H9 (cell line): ENCODE measurements at regions not wholly inside any gene's neighbourhood (a gene's known extent, or its start where the extent isn't known, plus 50 kb on each side); places are given as distances from the start of the nearest gene placed in this dataset.

Experiments used
- DNase-seq: peaks from one replicate; pipeline ENCODE4 v3.0.0-alpha.2; 2017
- H2AFZ ChIP-seq: one replicate; pipeline ENCODE4 v1.6.1; 2013; ENCODE audit warnings: mild to moderate bottlenecking, low read length, control low read depth, moderate library complexity
- H2AK5ac ChIP-seq: 2 replicates; pipeline ENCODE4 v1.6.1; 2013; ENCODE audit warnings: low read length, control low read depth, mixed read lengths; ENCODE audit not compliant: insufficient read length
- H2BK120ac ChIP-seq: one replicate; pipeline ENCODE4 v1.6.1; 2013; ENCODE audit warnings: low read depth, mild to moderate bottlenecking, low read length, control low read depth, inconsistent platforms; ENCODE audit not compliant: poor library complexity, severe bottlenecking
- H2BK12ac ChIP-seq: 2 replicates; pipeline ENCODE4 v1.6.1; 2013; ENCODE audit warnings: low read length, control low read depth, mixed read lengths, low read depth; ENCODE audit not compliant: insufficient read length
- H2BK15ac ChIP-seq: 2 replicates; pipeline ENCODE4 v1.6.1; 2013; ENCODE audit warnings: low read depth, low read length, control low read depth
- H2BK20ac ChIP-seq: one replicate; pipeline ENCODE4 v1.6.1; 2013; ENCODE audit warnings: low read depth, mild to moderate bottlenecking, low read length, control low read depth, inconsistent platforms; ENCODE audit not compliant: poor library complexity, severe bottlenecking
- H2BK5ac ChIP-seq: 2 replicates; pipeline ENCODE4 v1.6.1; 2013; ENCODE audit warnings: low read length, control low read depth, mixed read lengths; ENCODE audit not compliant: insufficient read length
- H3K14ac ChIP-seq: 2 replicates; pipeline ENCODE4 v1.6.1; 2013; ENCODE audit warnings: low read length, control low read depth; ENCODE audit not compliant: insufficient read depth
- H3K18ac ChIP-seq: 2 replicates; pipeline ENCODE4 v1.6.1; 2013; ENCODE audit warnings: low read depth, mild to moderate bottlenecking, mixed read lengths, low read length, control low read depth; ENCODE audit not compliant: insufficient read length
- H3K23ac ChIP-seq: 2 replicates; pipeline ENCODE4 v1.6.1; 2013; ENCODE audit warnings: low read length, control low read depth, mixed read lengths, low read depth; ENCODE audit not compliant: insufficient read length
- H3K23me2 ChIP-seq: 2 replicates; pipeline ENCODE4 v1.6.1; 2013; ENCODE audit warnings: low read depth, mild to moderate bottlenecking, mixed read lengths, low read length, control low read depth; ENCODE audit not compliant: insufficient read length, poor library complexity, severe bottlenecking
- H3K27ac ChIP-seq: 2 replicates; pipeline ENCODE4 v1.5.1; 2013; ENCODE audit warnings: low read length, control low read depth, mixed read lengths, low read depth; ENCODE audit not compliant: insufficient read length
- H3K27me3 ChIP-seq: 2 replicates; pipeline ENCODE4 v1.6.1; 2013; ENCODE audit warnings: low read length, control low read depth, inconsistent platforms; ENCODE audit not compliant: insufficient read depth
- H3K4ac ChIP-seq: 2 replicates; pipeline ENCODE4 v1.6.1; 2013; ENCODE audit warnings: low read depth, mild to moderate bottlenecking, control low read depth, inconsistent platforms, low read length, moderate library complexity
- H3K4me1 ChIP-seq: 2 replicates; pipeline ENCODE4 v1.6.1; 2013; ENCODE audit warnings: low read length, control low read depth, inconsistent platforms; ENCODE audit not compliant: insufficient read depth
- H3K4me2 ChIP-seq: 2 replicates; pipeline ENCODE4 v1.6.1; 2013; ENCODE audit warnings: low read length, control low read depth, mixed read lengths; ENCODE audit not compliant: insufficient read length, insufficient read depth
- H3K56ac ChIP-seq: 2 replicates; pipeline ENCODE4 v1.6.1; 2013; ENCODE audit warnings: low read depth, mild to moderate bottlenecking, mixed read lengths, low read length, control low read depth; ENCODE audit not compliant: insufficient read length
- H3K79me1 ChIP-seq: 2 replicates; pipeline ENCODE4 v1.6.1; 2013; ENCODE audit warnings: low read depth, mild to moderate bottlenecking, moderate library complexity, low read length, control low read depth, inconsistent platforms; ENCODE audit not compliant: insufficient read depth, poor library complexity, severe bottlenecking
- H3K79me2 ChIP-seq: 2 replicates; pipeline ENCODE4 v1.6.1; 2013; ENCODE audit warnings: low read length, control low read depth, inconsistent platforms; ENCODE audit not compliant: insufficient read depth
- H3K9ac ChIP-seq: 2 replicates; pipeline ENCODE4 v1.6.1; 2013; ENCODE audit warnings: low read length, control low read depth, mixed read lengths; ENCODE audit not compliant: insufficient read length; ENCODE audit errors: extremely low read depth
- H3K9me3 ChIP-seq: one replicate; pipeline ENCODE4 v1.6.1; 2013; ENCODE audit warnings: low read depth, low read length, inconsistent platforms; ENCODE audit not compliant: control insufficient read depth
- H3T11ph ChIP-seq: one replicate; pipeline ENCODE4 v1.6.1; 2013; ENCODE audit warnings: mild to moderate bottlenecking, low read length, control low read depth, inconsistent platforms
- H4K20me1 ChIP-seq: one replicate; pipeline ENCODE4 v1.6.1; 2013; ENCODE audit not compliant: control insufficient read depth, insufficient read length, insufficient read depth
- H4K5ac ChIP-seq: 2 replicates; pipeline ENCODE4 v1.6.1; 2013; ENCODE audit warnings: low read depth, mild to moderate bottlenecking, mixed read lengths, low read length, control low read depth; ENCODE audit not compliant: insufficient read length
- H4K8ac ChIP-seq: replicated peaks from 2 replicates; pipeline ENCODE4 v1.6.1; 2013; ENCODE audit warnings: low read length, control low read depth, mixed read lengths, low read depth; ENCODE audit not compliant: insufficient read length
- H4K91ac ChIP-seq: 2 replicates; pipeline ENCODE4 v1.6.1; 2013; ENCODE audit warnings: low read depth, mild to moderate bottlenecking, moderate library complexity, mixed read lengths, low read length, control low read depth; ENCODE audit not compliant: insufficient read length
- H3K27ac Mint-ChIP-seq, 3 experiments: 2 replicates in 2 of 3; 3 replicates in 1 of 3; pipeline ENCODE4 v1.8.0; 2020 to 2021; ENCODE audit warnings: mixed read lengths in 3 of 3, mild to moderate bottlenecking in 1 of 3, moderate library complexity in 1 of 3
- H3K27me3 Mint-ChIP-seq: 2 replicates; pipeline ENCODE4 v1.8.0; 2021; ENCODE audit warnings: low read depth, mild to moderate bottlenecking, moderate library complexity, mixed read lengths
- H3K36me3 Mint-ChIP-seq, 3 experiments: 2 replicates in 2 of 3; 3 replicates in 1 of 3; pipeline ENCODE4 v1.8.0; 2020 to 2021; ENCODE audit warnings: low read depth in 3 of 3, mixed read lengths in 3 of 3; ENCODE audit not compliant: insufficient read depth in 1 of 3
- H3K4me1 Mint-ChIP-seq, 2 experiments: 2 replicates each; pipeline ENCODE4 v1.8.0; 2020; ENCODE audit warnings: mixed read lengths in 2 of 2
- H3K4me3 Mint-ChIP-seq, 2 experiments: 2 replicates in 1 of 2; 3 replicates in 1 of 2; pipeline ENCODE4 v1.8.0; 2020 to 2021; ENCODE audit warnings: mild to moderate bottlenecking in 2 of 2, mixed read lengths in 2 of 2, moderate library complexity in 1 of 2
- H3K9me3 Mint-ChIP-seq, 2 experiments: 2 replicates in 1 of 2; 3 replicates in 1 of 2; pipeline ENCODE4 v1.8.0; 2020; ENCODE audit warnings: mild to moderate bottlenecking in 2 of 2, mixed read lengths in 2 of 2, moderate library complexity in 1 of 2
- CTCF ChIP-seq: fragments of 200-600 bp; sonication (generic); conservative IDR thresholded peaks from 3 replicates; pipeline ENCODE4 v1.8.0; 2021; ENCODE audit warnings: antibody characterized with exemption, mild to moderate bottlenecking
- WGBS: extraction: QIAGEN DNeasy Blood & Tissue Kit; methylation state at CpG from one replicate; pipeline ENCODE4 v1.1.7; 2013; ENCODE audit warnings: missing lambda C conversion rate, low lambda C conversion rate, mixed read lengths; ENCODE audit not compliant: insufficient read length; ENCODE audit errors: extremely low coverage; 5-methylcytosine and 5-hydroxymethylcytosine counted together

GRCh38 chr2:237205043-237205541 lies 119.4 kb downstream of the COPS8 start:
- H2AFZ ChIP-seq = no peak overlapping the region
- Mint-ChIP-seq H3K27ac (no peak overlapping the region), H3K27me3 (peaks cover 6% of the 10 kb centered on the region), H3K9me3 (peaks cover 7 to 8% of the 10 kb centered on the region in 2 experiments), H3K36me3 (peaks cover 6 to 7% (median 7%) of the 10 kb centered on the region in 3 experiments; a peak in 6 of 7 replicates), H3K4me1 (peaks cover 41 to 60% of the 10 kb centered on the region in 2 experiments), H3K4me3 (no peak overlapping the region)
- H3K4me1 ChIP-seq = peaks cover 9% of the 10 kb centered on the region; the same call in 1 of the 2 replicates
- H2BK12ac ChIP-seq = no peak overlapping the region
- H3K4me2 ChIP-seq = no peak overlapping the region
- H3K23ac ChIP-seq = no peak overlapping the region
- no peak overlapping the region for H4K8ac ChIP-seq
- no peak overlapping the region for H3K18ac ChIP-seq
- no peak overlapping the region for H4K91ac ChIP-seq
- H3K14ac ChIP-seq = no peak overlapping the region
- no peak overlapping the region for H3K4ac ChIP-seq
- H2BK120ac ChIP-seq = no peak overlapping the region
- TF ChIP-seq CTCF = no peak
- H2BK20ac ChIP-seq = no peak overlapping the region
- no peak for DNase-seq
- no peak overlapping the region for H3K56ac ChIP-seq
- H2BK5ac ChIP-seq = no peak overlapping the region
- no peaks in the 10 kb centered on the region for H3K23me2 ChIP-seq
- no peaks in the 10 kb centered on the region for H3K9me3 ChIP-seq
- H2AK5ac ChIP-seq = no peak overlapping the region
- H3K27me3 ChIP-seq = no peaks in the 10 kb centered on the region
- H3K79me1 ChIP-seq = no peaks in the 10 kb centered on the region
- no peak overlapping the region for H3K27ac ChIP-seq
- no peak overlapping the region for H4K5ac ChIP-seq
- no peaks in the 10 kb centered on the region for H3K79me2 ChIP-seq
- WGBS = no CpG with 5 or more reads among the region's 8 CpGs
- H3T11ph ChIP-seq = no peak overlapping the region
- no peak overlapping the region for H3K9ac ChIP-seq
- no peak overlapping the region for H2BK15ac ChIP-seq
- H4K20me1 ChIP-seq = peaks cover 2% of the 10 kb centered on the region
